Gastroesophageal sphincter (tissue), 3 donors: ENCODE measurements at regions not wholly inside any gene's neighbourhood (a gene's known extent, or its start where the extent isn't known, plus 50 kb on each side); places are given as distances from the start of the nearest gene placed in this dataset.

Source experiments
- POLR2A ChIP-seq, 2 donors: fragments of 450-650 bp; IDR thresholded peaks; one replicate each; pipeline ENCODE4 v1.6.1; 2017; ENCODE audit warnings: antibody characterized with exemption in 2 of 2, mild to moderate bottlenecking in 2 of 2, moderate library complexity in 1 of 2
- TF ChIP-seq, protein P1 (sequence below), 4 experiments: fragments of 200-600 bp in 2 of 4; fragments of 450-650 bp in 2 of 4; sonication (generic) in 1 of 4; IDR thresholded peaks; one replicate each; pipeline ENCODE4 v1.5.1; 2017 to 2019; ENCODE audit warnings: antibody characterized with exemption in 4 of 4, mild to moderate bottlenecking in 2 of 4, moderate library complexity in 2 of 4

DNA sequence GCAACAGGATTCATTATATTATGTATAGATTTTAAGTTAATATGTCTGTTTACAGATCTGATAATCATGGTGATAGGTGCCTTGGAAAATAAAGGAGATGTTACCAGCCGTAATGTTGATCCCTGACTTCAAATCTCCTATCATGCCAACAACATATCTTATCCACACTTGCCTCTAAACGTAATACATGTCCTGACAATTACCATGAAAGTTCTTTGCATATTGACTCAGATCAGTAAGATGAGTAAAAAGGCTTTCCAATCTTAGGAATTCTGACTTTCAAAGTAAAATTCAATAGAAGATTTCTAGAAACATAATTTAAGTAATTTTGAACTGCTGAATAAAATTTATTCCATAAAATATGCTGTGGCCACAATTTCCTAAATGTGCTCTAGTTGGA, 513.3 kb downstream of the ANKRD50 start:
- TF ChIP-seq, protein P1, sequence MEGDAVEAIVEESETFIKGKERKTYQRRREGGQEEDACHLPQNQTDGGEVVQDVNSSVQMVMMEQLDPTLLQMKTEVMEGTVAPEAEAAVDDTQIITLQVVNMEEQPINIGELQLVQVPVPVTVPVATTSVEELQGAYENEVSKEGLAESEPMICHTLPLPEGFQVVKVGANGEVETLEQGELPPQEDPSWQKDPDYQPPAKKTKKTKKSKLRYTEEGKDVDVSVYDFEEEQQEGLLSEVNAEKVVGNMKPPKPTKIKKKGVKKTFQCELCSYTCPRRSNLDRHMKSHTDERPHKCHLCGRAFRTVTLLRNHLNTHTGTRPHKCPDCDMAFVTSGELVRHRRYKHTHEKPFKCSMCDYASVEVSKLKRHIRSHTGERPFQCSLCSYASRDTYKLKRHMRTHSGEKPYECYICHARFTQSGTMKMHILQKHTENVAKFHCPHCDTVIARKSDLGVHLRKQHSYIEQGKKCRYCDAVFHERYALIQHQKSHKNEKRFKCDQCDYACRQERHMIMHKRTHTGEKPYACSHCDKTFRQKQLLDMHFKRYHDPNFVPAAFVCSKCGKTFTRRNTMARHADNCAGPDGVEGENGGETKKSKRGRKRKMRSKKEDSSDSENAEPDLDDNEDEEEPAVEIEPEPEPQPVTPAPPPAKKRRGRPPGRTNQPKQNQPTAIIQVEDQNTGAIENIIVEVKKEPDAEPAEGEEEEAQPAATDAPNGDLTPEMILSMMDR (IDR thresholded peaks at IDR 0.05): no peak
- no peak for TF ChIP-seq POLR2A (IDR thresholded peaks at IDR 0.05)
